ENCODE measurements at regions not wholly inside any gene's neighbourhood (a gene's known extent, or its start where the extent isn't known, plus 50 kb on each side); places are given as distances from the start of the nearest gene placed in this dataset.

- DNase-seq (ENCODE audit: low read depth in 2 of 2): no peak
Measured at GRCh38 chr6:170032197-170032596, 258.7 kb downstream of the DLL1 start.

GRCh38 chr6:170031684-170032121, 259.2 kb downstream of the DLL1 start:
- DNase-seq (ENCODE audit: low read depth in 2 of 2): no peak

- DNase-seq (ENCODE audit: low read depth in 2 of 2): no peak
Measured at GRCh38 chr6:170030821-170031471, 259.9 kb downstream of the DLL1 start.

GRCh38 chr6:170030284-170030815, 260.5 kb downstream of the DLL1 start:
- DNase-seq (ENCODE audit: low read depth in 2 of 2): no peak

- DNase-seq (ENCODE audit: low read depth in 2 of 2): no peak
Measured at GRCh38 chr6:170029416-170030283, 261.2 kb downstream of the DLL1 start.

- DNase-seq (ENCODE audit: low read depth in 2 of 2): no peak
Measured at GRCh38 chr6:170028629-170029345, 262.1 kb downstream of the DLL1 start.

- DNase-seq (ENCODE audit: low read depth in 2 of 2): no peak
Measured at GRCh38 chr6:170027647-170028043, 263.2 kb downstream of the DLL1 start.

GRCh38 chr6:170026751-170027646, 263.9 kb downstream of the DLL1 start:
- no peak for DNase-seq (ENCODE audit: low read depth in 2 of 2)

- no peak for DNase-seq (ENCODE audit: low read depth in 2 of 2)
Measured at GRCh38 chr6:170025935-170026750, 264.7 kb downstream of the DLL1 start.

- DNase-seq (ENCODE audit: low read depth in 2 of 2): no peak
Measured at GRCh38 chr6:170025341-170025911, 265.5 kb downstream of the DLL1 start.

- DNase-seq (ENCODE audit: low read depth in 2 of 2): no peak
Measured at GRCh38 chr6:170024940-170025339, 265.9 kb downstream of the DLL1 start.

GRCh38 chr6:170023620-170024521, 267.0 kb downstream of the DLL1 start:
- DNase-seq (ENCODE audit: low read depth in 2 of 2): no peak

GRCh38 chr6:170022827-170023619, 267.9 kb downstream of the DLL1 start:
- no peak for DNase-seq (ENCODE audit: low read depth in 2 of 2)

GRCh38 chr6:170022291-170022722, 268.6 kb downstream of the DLL1 start:
- DNase-seq (ENCODE audit: low read depth in 2 of 2): no peak

- DNase-seq (ENCODE audit: low read depth in 2 of 2): no peak
Measured at GRCh38 chr6:170021579-170021978, 269.3 kb downstream of the DLL1 start.

- DNase-seq (ENCODE audit: low read depth in 2 of 2): no peak
Measured at GRCh38 chr6:170019818-170020583, 268.6 kb downstream of the ERMARD start.

All from stimulated activated CD4-positive, alpha-beta T cell treated with anti-CD3 and anti-CD28 coated beads, Interleukin-1b, Interleukin-23, amount 100 ng/mL, for 1 hour (primary cell).